ENCODE measurements at regions not wholly inside any gene's neighbourhood (a gene's known extent, or its start where the extent isn't known, plus 50 kb on each side); places are given as distances from the start of the nearest gene placed in this dataset.
"Not testable (repeated sequence)": the region's sequence is repeated elsewhere in the genome, so short reads cannot be mapped to it uniquely, and the experiment has no call there.

GRCh38 chr3:30449290-30449632, 157.1 kb upstream of the TGFBR2 start:
- DNase-seq = no peak

DNA sequence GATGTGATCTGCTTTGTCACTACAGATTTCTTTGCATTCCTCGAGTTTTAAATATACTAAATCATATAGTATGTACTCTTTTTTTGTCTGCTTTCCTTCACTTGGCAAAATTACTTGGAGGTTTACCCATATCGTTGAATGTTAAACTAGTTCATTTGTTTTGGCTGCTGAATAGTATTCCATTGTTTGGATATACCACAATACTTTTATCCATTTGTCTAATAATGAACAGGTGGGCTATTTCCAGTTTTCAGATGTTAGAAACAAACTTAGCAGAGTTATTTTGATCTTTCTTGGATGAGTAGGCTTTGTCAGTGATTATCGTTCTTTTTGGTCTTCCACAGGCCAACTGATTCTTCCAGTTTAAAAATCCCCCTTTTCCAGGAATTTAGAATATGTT, 154.0 kb upstream of the TGFBR2 start:
- no peak for DNase-seq

DNA sequence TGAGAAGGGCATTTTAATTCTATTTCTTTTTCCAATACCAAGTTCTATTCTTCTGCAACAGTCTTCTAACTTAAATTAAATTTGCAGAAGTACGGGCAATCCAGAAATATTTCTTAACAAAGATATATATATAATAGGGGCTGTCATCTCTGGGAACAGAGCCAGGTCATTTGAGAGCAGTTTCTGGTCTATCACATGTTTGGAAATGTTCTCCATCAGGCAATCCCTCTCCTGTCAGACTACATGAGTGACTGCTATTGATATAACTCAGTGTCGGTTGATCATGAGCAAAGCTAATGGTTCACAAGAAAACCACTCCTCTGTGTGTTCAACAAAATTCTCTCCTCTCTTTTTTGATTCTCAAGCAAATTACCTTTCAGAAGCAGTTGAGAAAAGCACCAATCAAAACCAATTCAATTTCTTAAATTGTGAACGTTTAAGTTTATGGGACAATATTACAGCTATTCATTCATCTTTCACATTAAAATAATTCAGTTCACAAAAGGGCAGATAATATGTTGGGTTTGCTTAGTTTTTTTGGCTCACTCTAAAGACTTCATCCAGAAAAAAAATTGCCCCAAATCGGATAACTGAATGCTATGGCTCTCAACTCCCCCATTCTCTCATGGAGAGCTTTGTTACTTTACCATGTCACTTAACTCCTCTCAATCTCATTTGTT, 152.9 kb upstream of the TGFBR2 start:
- peak; percentile 41 for DNase-seq

GRCh38 chr3:30454636-30455035, 151.8 kb upstream of the TGFBR2 start:
- DNase-seq = no peak

GRCh38 chr3:30455112-30455511, 151.3 kb upstream of the TGFBR2 start:
- not testable (repeated sequence) for DNase-seq

GRCh38 chr3:30455840-30456239, 150.6 kb upstream of the TGFBR2 start:
- no peak for DNase-seq

DNA sequence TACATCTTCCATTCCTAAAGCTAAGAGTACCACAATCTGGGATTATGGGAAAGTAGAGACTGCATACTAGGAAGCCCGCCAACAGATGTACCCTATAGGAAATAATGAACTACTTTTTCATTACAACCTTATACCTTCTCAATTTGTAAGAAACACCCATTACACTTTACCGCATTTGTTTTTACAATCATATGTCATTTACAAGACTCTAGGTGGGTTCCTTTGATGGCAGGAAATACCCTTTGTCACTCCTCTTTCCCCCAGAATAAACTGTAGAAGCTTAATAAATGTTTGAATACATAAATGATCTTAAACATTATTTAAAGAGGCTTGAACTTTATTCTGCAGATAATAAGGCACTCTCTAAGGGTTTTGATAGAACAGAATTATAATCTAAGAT, 150.1 kb upstream of the TGFBR2 start:
- DNase-seq = no peak

DNA sequence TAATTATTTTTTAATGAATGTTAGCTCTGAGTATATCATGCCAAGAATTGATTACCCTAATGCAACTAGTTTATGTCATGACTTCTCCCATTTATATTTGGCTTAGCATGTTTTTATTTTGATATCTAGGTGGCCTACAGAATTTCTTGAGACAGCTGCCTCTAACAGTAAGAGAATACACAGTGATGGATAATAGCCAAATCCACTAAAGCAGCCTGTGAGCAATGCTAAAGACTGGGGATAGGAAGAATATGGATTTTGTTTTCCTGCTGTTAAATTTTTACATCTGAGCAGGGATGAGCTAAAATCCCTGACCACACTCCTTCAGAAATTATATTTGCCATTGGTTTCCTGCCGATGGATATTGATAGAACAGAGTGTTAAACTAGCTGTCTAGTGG, 149.3 kb upstream of the TGFBR2 start:
- DNase-seq = no peak

DNA sequence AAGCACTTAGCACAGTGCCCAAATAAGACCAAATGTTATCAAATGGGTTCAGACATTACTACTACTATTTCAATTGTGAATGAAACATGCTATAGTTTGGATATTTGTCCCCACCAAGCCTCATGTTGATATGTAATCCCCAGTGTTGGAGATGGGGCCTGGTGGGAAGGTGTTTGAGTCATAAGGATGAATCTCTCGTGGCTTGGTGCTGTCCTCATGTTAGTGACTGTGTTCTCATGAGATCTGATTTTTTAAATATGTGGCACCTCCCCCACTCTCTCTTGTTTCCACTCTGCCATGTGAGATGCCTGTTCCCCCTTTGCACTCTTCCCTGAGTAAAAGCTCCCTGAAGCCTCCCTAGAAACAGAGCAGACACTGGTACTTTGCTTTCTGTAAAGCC, 148.7 kb upstream of the TGFBR2 start:
- DNase-seq = no peak

DNA sequence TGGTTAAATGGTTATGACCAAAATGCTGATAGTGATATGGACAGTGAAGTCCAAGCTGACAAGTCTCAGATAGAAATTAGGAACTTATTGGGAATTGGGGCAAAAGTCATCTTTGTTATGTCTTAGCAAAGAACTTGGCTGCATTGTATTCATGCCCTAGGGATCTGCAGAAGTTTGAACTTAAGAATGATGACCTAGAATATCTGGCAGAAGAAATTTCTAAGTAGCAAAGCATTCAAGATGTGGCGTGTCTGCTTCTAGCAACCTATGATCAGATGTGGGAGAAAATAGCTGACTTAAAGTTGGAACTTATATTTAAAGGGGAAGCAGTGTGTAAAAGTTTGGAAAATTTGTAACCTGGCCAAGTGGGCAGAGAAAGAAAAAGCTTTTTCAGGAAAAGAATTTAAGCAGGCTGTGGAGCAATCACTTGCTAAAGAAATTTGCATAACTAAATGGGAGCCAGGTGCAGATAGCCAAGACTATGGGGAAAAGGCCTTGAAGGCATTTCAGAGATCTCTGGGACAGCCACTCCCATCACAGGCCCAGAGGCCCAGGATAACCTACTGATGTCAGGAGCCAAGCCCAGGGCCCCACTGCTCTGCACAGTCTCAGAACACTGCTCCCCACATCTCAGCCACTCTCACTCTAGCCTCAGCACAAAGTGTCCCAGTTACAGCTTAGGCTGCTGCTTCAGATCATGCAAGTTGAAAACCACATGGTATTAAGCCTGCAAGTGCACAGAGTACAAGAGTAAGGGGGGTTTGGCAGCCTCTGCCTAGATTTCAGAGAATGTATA, 147.8 kb upstream of the TGFBR2 start:
- DNase-seq = no peak

DNA sequence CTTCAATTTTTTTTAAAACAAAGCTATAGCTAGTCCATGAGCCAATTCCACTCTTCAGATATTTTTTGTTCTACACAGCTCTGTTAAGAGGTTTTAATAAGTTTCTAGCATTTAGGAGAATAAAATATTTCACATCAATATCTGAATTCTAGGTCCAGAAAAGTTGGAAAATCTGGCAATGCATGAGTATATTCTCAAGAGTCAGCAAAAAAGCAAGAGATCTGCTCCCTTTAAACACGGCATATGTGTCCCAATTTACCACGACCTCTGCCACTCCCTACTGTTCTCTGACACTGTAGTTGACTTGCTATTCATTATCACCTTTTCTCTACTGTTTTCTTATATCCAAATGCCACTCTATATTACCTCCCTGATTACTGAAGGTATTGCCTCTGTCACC, 145.1 kb upstream of the TGFBR2 start:
- DNase-seq = no peak

DNA sequence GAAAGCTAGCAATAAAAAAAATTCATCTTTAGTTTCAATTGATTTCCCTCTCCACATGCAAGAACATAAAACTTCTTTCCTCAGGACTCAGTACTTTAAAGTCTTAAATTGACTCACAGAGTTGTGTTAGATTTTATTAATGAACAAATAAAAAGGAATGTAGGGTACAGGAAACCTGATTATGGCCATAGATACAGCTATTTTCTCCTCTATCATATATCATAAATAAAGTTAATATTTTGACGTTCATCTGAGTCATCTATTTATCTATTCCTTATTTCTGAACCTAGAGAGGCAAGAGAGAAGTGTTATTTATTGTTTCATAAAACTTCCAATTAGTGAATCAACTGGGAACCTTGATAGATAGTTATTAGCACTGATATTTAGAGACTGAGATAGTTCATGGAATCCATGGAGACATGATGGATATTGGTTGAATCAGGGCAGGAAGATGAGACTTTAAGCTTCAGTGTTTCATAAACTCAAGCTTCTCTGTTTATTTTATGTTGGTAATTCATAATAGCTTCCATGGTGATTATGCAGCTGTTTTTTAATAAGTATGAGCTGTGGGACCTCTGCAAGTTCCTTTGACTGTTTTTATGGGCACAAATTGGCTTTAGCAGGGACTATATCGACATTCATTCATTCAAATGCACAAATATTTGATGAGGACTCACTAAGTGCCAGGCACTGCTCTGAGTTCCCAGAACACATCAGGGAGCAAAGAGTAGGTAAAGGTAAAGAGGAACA, 143.5 kb upstream of the TGFBR2 start:
- DNase-seq = no peak

- no peak for DNase-seq
Measured at GRCh38 chr3:30464381-30464780, 142.0 kb upstream of the TGFBR2 start.

- DNase-seq = no peak
Measured at GRCh38 chr3:30465454-30465853, 140.9 kb upstream of the TGFBR2 start.

- DNase-seq = no peak
Measured at GRCh38 chr3:30467596-30468238, 138.7 kb upstream of the TGFBR2 start.

GRCh38 chr3:30469133-30469532, 137.3 kb upstream of the TGFBR2 start:
- no peak for DNase-seq

DNA sequence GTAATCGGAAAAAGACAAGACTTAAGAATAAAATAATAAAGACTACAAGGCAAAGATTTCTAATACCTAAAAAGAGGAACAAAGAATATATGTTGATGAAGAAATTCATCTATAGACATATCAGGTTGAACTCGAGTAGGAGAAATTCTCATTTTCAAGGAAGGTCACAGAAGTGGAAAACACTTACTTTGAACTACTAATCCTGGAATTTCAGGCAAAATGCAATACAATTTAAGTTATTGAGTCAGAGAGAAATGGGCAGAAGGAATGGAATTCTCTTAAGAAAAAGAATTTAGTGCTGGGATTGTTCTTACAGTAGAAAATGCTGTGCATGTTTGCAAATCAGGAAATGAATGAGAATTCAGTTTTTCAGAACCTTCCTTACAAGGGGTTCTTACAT, 135.9 kb upstream of the TGFBR2 start:
- no peak for DNase-seq

GRCh38 chr3:30471066-30471465, 135.3 kb upstream of the TGFBR2 start:
- no peak for DNase-seq

DNA sequence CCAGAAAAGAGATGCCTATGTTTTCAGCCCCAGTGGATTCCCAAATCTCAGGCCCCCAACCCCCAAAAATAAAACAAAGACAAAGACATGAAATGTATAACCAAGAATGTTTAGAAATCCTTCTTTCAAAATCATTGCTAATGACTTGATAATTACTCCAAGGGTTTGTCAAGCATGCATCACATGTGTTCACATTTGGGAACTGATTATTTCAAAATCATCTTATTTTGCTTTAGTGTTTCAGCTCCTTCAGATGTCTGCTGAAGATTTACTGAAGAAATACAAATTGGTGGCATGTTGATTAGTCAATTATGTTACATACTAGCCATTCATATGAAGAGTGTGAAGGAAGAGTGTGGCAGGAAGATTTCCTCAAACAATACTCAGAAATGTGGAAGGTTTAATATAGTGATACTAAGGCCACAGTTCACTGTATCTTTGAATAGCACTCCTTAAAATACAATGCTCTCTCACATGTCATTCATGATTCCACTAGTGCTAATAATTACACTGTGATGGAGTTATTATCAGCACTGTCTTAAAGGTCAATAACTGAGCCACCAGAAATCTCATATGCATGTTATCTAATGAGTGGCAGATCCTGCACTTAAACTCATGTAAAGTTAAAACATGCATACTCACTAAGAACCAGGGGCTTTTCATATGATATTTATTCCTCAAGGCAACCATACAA, 134.5 kb upstream of the TGFBR2 start:
- DNase-seq = no peak

DNA sequence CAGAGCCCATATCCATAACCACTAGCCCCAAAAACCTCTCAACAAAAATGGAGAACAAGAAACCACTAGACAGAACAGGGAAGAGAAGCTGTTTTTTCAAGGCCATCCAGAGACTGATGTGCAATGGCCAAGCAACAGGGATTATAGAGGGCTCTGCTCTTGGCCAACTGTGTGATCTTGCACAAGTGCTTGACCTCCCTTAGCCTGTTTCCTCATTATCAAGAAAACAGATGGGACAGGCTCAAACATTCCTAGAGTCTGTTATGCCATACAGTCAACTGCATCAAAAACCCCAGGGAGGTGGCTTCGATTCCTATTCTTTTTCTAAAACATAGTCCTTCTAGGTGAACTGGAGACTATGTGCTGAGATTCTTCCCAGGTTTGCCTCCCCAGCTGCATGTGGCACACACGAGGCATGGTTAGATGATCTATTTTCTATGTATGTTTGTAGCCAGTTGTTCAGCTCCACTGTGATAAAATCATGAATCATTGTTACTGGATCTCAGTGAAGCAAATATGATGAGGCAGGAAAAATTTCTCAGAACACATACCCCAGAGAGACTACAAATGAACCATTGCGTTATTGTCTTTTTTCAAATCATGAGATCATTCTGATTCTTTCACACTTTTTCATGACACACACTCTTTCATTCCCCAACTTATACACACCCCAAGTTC, 132.9 kb upstream of the TGFBR2 start:
- no peak for DNase-seq

GRCh38 chr3:30474371-30474770, 132.0 kb upstream of the TGFBR2 start:
- DNase-seq = no peak

Measured in dermis blood vessel endothelial cell (primary cell).